GM06990 (cell line): ENCODE measurements at regions not wholly inside any gene's neighbourhood (a gene's known extent, or its start where the extent isn't known, plus 50 kb on each side); places are given as distances from the start of the nearest gene placed in this dataset.

Experiments used
- DNase-seq: peaks from one replicate; pipeline ENCODE4 v3.0.0-alpha.2; 2011; ENCODE audit not compliant: insufficient read length; ENCODE audit errors: extremely low read depth
- H3K27me3 ChIP-seq: replicated peaks from 2 replicates; pipeline ENCODE4 v1.6.0; 2011; ENCODE audit warnings: low read length; ENCODE audit not compliant: control insufficient read depth, insufficient read depth
- H3K36me3 ChIP-seq: 2 replicates; pipeline ENCODE4 v1.5.1; 2011; ENCODE audit warnings: low read length; ENCODE audit not compliant: control insufficient read depth, insufficient read depth
- H3K4me3 ChIP-seq: replicated peaks from 2 replicates; pipeline ENCODE4 v1.5.1; 2011; ENCODE audit warnings: low read depth, mild to moderate bottlenecking, control low read depth, low read length
- TF ChIP-seq, protein P1 (sequence below): IDR thresholded peaks from 2 replicates; pipeline ENCODE4 v1.5.1; 2011; ENCODE audit warnings: low read length, control low read depth, mild to moderate bottlenecking, inconsistent platforms; ENCODE audit not compliant: insufficient read depth, poor library complexity, severe bottlenecking

DNA sequence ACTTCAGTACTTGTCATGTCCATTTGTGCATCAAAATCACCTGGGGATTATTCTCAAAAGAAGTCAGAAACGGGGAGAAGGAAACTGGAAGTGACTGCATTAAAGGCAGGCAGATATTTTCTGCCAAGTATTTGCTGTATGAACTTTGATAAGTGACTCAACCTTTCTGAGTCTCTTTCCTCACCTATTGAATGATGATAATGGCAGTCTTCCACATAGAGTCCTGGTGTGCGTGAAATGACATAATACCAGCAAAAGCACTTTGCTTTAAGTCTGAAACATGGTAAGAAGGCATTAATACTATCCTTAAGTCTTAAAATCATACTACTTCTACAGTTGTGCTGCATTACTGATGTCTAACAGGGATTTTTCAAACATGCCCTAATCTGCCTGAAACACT, 278.5 kb downstream of the ADAMTS20 start:
- TF ChIP-seq, protein P1, sequence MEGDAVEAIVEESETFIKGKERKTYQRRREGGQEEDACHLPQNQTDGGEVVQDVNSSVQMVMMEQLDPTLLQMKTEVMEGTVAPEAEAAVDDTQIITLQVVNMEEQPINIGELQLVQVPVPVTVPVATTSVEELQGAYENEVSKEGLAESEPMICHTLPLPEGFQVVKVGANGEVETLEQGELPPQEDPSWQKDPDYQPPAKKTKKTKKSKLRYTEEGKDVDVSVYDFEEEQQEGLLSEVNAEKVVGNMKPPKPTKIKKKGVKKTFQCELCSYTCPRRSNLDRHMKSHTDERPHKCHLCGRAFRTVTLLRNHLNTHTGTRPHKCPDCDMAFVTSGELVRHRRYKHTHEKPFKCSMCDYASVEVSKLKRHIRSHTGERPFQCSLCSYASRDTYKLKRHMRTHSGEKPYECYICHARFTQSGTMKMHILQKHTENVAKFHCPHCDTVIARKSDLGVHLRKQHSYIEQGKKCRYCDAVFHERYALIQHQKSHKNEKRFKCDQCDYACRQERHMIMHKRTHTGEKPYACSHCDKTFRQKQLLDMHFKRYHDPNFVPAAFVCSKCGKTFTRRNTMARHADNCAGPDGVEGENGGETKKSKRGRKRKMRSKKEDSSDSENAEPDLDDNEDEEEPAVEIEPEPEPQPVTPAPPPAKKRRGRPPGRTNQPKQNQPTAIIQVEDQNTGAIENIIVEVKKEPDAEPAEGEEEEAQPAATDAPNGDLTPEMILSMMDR: no peak
- Histone ChIP-seq H3K36me3 (no peaks in the 10 kb centered on the region), H3K27me3 (no peaks in the 10 kb centered on the region; the same call in 1 of the 2 replicates), H3K4me3 (no peak overlapping the region)
- no peak for DNase-seq

DNA sequence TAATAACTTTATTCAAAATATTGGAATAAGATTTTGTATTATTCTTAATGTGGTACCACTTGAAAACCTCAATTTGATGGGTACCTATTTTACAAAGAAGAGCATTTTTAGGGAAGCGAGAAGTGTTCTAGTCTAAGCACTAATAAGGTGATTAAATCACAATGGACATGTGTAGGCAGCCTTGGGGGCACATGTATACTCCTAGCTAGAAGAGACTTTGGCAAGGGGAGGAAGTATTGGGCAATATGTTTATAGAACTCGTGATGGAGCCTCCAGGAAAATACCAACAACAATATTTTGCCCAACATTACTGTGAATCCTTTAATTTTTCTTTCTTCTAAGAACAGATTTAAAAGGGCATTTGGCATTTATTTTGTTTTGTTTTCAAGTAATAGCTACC, 280.3 kb downstream of the ADAMTS20 start:
- H3K4me3 ChIP-seq: no peak overlapping the region
- DNase-seq: no peak
- H3K27me3 ChIP-seq: no peaks in the 10 kb centered on the region; the same call in 1 of the 2 replicates
- no peaks in the 10 kb centered on the region for H3K36me3 ChIP-seq
- TF ChIP-seq, protein P1: no peak

DNA sequence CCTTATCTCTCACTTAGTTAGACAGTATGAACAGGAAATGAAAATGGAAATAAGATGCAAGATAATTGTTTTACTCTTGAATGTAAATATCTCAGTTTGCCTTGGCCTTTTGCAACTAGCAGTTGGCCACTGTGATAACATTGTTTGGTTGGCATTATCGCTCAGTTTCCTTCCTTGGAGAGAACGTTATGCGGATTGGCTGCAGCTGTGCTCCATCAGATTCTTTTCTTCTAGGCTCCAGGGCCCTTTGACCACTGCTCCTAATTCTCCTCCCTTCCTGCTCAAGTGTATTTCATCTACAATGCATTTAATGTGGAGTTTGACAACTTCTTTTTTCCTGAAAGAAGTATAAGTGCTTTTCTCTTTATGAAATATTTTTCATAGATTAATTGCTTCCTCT, 284.2 kb downstream of the ADAMTS20 start:
- Histone ChIP-seq H3K36me3 (no peaks in the 10 kb centered on the region), H3K27me3 (no peaks in the 10 kb centered on the region; the same call in 1 of the 2 replicates)
- DNase-seq: no peak

DNA sequence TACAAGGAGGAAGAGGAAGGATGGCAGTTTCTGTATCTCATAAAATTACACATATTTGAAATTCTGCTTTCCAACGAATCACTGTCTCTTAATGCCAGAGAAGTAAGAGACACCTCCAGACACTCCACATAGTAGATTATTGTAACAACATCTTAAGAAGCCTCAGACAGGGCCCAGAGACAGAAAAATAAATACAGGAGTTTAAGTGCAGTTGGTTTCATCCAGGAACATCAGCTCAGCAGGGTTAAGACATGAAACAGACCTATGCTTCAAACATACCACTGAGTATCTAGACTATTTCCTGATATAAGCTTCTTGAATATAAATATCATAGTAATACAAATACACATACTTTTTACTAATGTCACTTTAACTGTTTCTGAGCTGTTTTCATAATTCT, 290.3 kb downstream of the ADAMTS20 start:
- Histone ChIP-seq H3K27me3 (no peaks in the 10 kb centered on the region), H3K4me3 (no peak overlapping the region), H3K36me3 (no peaks in the 10 kb centered on the region)
- no peak for DNase-seq
- TF ChIP-seq, protein P1: no peak

More for the DNA sequence above, 284.2 kb downstream of the ADAMTS20 start:
- TF ChIP-seq, protein P1: no peak
- no peak overlapping the region for H3K4me3 ChIP-seq

DNA sequence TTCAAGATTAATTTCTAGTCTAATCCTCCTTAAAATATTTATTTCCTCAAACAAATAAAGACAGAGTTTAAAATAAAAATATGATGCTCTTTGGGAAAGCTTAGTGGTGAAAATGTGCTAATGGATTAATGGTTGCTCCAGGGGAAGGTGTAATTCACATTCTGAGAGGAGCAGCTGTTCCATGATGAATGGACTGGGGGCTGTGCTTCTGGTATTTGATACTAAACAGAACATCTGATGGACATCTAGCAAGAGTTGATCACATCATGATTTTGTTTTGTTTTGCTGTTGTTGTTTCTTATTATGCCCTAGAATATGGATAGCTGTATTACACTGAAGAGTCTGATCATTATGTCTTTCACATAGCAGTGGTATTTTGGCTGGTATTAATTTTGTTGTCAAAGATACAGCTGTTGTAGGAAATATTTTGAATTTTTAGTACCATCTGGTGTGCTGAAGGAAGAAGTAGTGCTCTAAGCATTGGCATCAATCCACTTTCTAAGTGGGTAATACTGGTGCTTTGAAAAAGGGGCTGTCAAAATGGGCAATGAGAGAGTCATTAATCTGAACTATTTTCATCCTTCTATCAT, 296.4 kb downstream of the ADAMTS20 start:
- DNase-seq: no peak
- no peaks in the 10 kb centered on the region for H3K36me3 ChIP-seq
- no peaks in the 10 kb centered on the region for H3K27me3 ChIP-seq
- no peak overlapping the region for H3K4me3 ChIP-seq
- TF ChIP-seq, protein P1: no peak

DNA sequence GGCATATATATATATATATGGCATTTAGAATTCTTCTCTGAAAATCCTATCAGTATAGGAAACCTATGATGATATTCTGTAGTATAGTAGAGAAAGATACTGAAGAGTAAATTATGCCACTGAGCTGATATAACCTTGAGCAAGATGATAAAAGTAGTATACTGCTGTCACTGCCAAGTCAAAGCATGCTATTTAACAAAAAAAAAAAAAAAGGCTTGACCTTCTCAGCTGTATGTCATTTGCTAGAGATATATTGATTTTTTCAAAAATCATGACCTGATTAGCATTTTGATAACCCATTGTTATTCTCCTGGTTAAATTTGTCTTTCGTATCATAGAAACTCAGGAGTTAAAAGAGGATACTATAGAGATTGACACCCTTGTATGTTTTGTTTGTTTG, 299.4 kb downstream of the ADAMTS20 start:
- Histone ChIP-seq H3K36me3 (no peaks in the 10 kb centered on the region), H3K4me3 (no peak overlapping the region), H3K27me3 (no peaks in the 10 kb centered on the region)
- DNase-seq: no peak
- TF ChIP-seq, protein P1: no peak
